GM19099 (cell line): ENCODE measurements at regions not wholly inside any gene's neighbourhood (a gene's known extent, or its start where the extent isn't known, plus 50 kb on each side); places are given as distances from the start of the nearest gene placed in this dataset.

Experiments used
- POLR2A ChIP-seq: IDR thresholded peaks from 3 replicates; pipeline ENCODE4 v1.6.1; 2011; ENCODE audit warnings: low read depth; ENCODE audit not compliant: insufficient read length; ENCODE audit errors: extremely low read depth

- TF ChIP-seq POLR2A, result no peak
Observed at GRCh38 chr6:6738922-6739716, 150.6 kb downstream of the LY86 start.

GRCh38 chr6:6740595-6740994, 152.1 kb downstream of the LY86 start:
- no peak for TF ChIP-seq POLR2A

- TF ChIP-seq POLR2A, result no peak
Observed at GRCh38 chr6:6741264-6741663, 152.7 kb downstream of the LY86 start.

- no peak for TF ChIP-seq POLR2A
Observed at GRCh38 chr6:6742535-6742934, 154.0 kb downstream of the LY86 start.

GRCh38 chr6:6744551-6744950, 156.0 kb downstream of the LY86 start:
- no peak for TF ChIP-seq POLR2A

GRCh38 chr6:6746333-6746969, 157.9 kb downstream of the LY86 start:
- TF ChIP-seq POLR2A, result no peak

GRCh38 chr6:6746970-6747338, 158.4 kb downstream of the LY86 start:
- TF ChIP-seq POLR2A, result no peak

GRCh38 chr6:6747371-6747770, 158.9 kb downstream of the LY86 start:
- TF ChIP-seq POLR2A, result no peak

- no peak for TF ChIP-seq POLR2A
Observed at GRCh38 chr6:6748001-6748400, 159.5 kb downstream of the LY86 start.

GRCh38 chr6:6749702-6750491, 161.4 kb downstream of the LY86 start:
- no peak for TF ChIP-seq POLR2A

GRCh38 chr6:6750594-6751265, 162.2 kb downstream of the LY86 start:
- no peak for TF ChIP-seq POLR2A

- TF ChIP-seq POLR2A, result no peak
Observed at GRCh38 chr6:6751266-6751596, 162.7 kb downstream of the LY86 start.

- no peak for TF ChIP-seq POLR2A
Observed at GRCh38 chr6:6751619-6752023, 163.1 kb downstream of the LY86 start.

- no peak for TF ChIP-seq POLR2A
Observed at GRCh38 chr6:6752129-6752528, 163.6 kb downstream of the LY86 start.

GRCh38 chr6:6753301-6753700, 164.8 kb downstream of the LY86 start:
- no peak for TF ChIP-seq POLR2A

GRCh38 chr6:6756526-6756925, 168.0 kb downstream of the LY86 start:
- TF ChIP-seq POLR2A, result no peak

GRCh38 chr6:6758546-6758914, 170.0 kb downstream of the LY86 start:
- TF ChIP-seq POLR2A, result no peak
